Activated naive CD4-positive, alpha-beta T cell treated with anti-CD3 and anti-CD28 coated beads for 36 hours (primary cell): ENCODE measurements at regions not wholly inside any gene's neighbourhood (a gene's known extent, or its start where the extent isn't known, plus 50 kb on each side); places are given as distances from the start of the nearest gene placed in this dataset.

Source experiments
- CTCF ChIA-PET: fragments of 350-600 bp; sonication (Branson Sonifier 250); formaldehyde crosslinking; loops from one replicate; lab custom pipeline; 2021; ENCODE audit warnings: antibody characterized with exemption; lab: Charles Lee
- DNase-seq: peaks from one replicate; pipeline ENCODE4 v3.0.0-alpha.2; 2020
- H3K27ac Mint-ChIP-seq: one replicate; pipeline ENCODE4 v1.8.0; 2021; ENCODE audit warnings: mild to moderate bottlenecking, mixed read lengths
- H3K27me3 Mint-ChIP-seq: one replicate; pipeline ENCODE4 v1.8.0; 2021; ENCODE audit warnings: low read depth, mixed read lengths
- H3K36me3 Mint-ChIP-seq: one replicate; pipeline ENCODE4 v1.8.0; 2021; ENCODE audit warnings: low read depth, mixed read lengths
- H3K4me1 Mint-ChIP-seq: one replicate; pipeline ENCODE4 v1.8.0; 2021; ENCODE audit warnings: low read depth, mixed read lengths
- H3K4me3 Mint-ChIP-seq: one replicate; pipeline ENCODE4 v1.8.0; 2021; ENCODE audit warnings: mild to moderate bottlenecking, moderate library complexity, mixed read lengths
- H3K9me3 Mint-ChIP-seq: one replicate; pipeline ENCODE4 v1.8.0; 2021; ENCODE audit warnings: mixed read lengths
- intact Hi-C: fragments of 100-400 bp; cut with micrococcal nuclease; formaldehyde crosslinking; loops from one replicate; pipeline ENCODE4 v1.15.1; 2023

DNA sequence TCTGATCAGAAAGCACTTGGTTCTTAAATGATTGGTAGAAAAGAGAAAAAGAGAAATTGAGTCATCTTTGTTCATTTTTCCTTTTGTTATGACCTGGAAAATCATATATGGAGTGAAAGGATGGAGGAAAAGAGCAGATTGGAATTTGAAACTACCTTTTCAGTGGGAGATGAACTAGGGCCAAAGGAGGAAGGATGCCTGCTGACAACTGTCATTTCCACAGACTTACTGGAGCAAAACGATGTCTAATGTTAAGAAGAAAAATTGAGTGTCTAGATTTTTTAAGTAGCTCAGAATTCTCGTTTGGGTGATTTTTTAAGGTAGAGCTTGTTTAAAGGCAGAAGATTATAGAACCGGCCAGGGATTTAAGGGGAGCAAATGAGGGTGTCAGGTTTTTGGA is 144.6 kb upstream of the KCNIP4 start:
- Mint-ChIP-seq H3K27ac (no peak overlapping the region), H3K4me1 (no peaks in the 10 kb centered on the region), H3K36me3 (no peaks in the 10 kb centered on the region), H3K4me3 (no peak overlapping the region), H3K27me3 (no peaks in the 10 kb centered on the region), H3K9me3 (no peaks in the 10 kb centered on the region)
- DNase-seq, result no peak
- CTCF ChIA-PET, result interaction anchor here (0.5 to 2.3 kb wide), 2 partner anchors 303 to 588 kb away, joined by 3 to 5 read pairs; no protein-coding TSS in a partner anchor
- intact Hi-C loops, result no loop called here

GRCh38 chr4:22091906-22092305 is 143.3 kb upstream of the KCNIP4 start:
- intact Hi-C loops, result no loop called here
- H3K27me3 Mint-ChIP-seq, result no peaks in the 10 kb centered on the region
- H3K36me3 Mint-ChIP-seq, result no peaks in the 10 kb centered on the region
- CTCF ChIA-PET, result interaction anchor here (2.3 kb wide), 1 partner anchor 302 kb away, joined by 5 read pairs; no protein-coding TSS in a partner anchor
- no peak overlapping the region for H3K27ac Mint-ChIP-seq
- no peak for DNase-seq
- peaks cover 5% of the 10 kb centered on the region for H3K9me3 Mint-ChIP-seq
- no peaks in the 10 kb centered on the region for H3K4me1 Mint-ChIP-seq
- no peak overlapping the region for H3K4me3 Mint-ChIP-seq

- intact Hi-C loops, result no loop called here
- H3K27me3 Mint-ChIP-seq, result no peaks in the 10 kb centered on the region
- CTCF ChIA-PET, result interaction anchor here (2.3 kb wide), 1 partner anchor 302 kb away, joined by 5 read pairs; no protein-coding TSS in a partner anchor
- H3K36me3 Mint-ChIP-seq, result no peaks in the 10 kb centered on the region
- H3K9me3 Mint-ChIP-seq, result peaks cover 6% of the 10 kb centered on the region
- DNase-seq, result no peak
- H3K4me3 Mint-ChIP-seq, result no peak overlapping the region
- no peak overlapping the region for H3K27ac Mint-ChIP-seq
- H3K4me1 Mint-ChIP-seq, result no peaks in the 10 kb centered on the region
Measured at GRCh38 chr4:22091352-22091717, 142.8 kb upstream of the KCNIP4 start.

DNA sequence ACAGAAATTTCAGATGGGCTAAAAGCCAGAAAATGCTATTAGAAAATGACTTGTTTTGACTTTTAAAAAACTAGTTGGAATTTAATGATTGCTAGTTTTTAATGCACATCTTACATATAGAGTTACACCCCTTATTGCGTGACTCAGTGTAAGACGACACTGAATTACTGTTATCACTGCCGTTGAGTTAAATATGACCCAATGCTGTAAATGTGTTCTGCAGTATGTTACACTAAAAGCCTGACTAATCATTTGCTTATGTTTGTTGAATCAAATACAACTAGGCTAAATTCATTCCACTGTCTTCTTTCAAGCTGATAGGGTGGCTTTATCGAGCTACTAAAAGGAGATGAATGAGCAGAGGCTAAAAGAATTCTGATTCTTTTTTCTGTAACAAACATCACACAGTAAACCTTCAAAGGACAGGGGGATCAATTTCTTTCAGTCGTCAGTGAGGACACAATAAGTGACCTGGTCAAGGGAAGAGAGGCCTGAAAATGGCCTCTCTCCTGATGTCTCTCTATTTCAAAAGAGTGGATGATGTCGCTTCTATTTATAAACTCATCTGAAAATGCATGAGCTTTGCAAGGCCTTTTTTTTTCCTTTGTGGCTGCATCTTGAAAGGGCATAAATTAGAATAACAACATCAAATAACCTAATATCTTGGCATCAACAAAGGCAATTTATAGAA is 142.2 kb upstream of the KCNIP4 start:
- intact Hi-C loops, result no loop called here
- H3K9me3 Mint-ChIP-seq, result peaks cover 11% of the 10 kb centered on the region
- H3K27ac Mint-ChIP-seq, result no peak overlapping the region
- CTCF ChIA-PET, result interaction anchor here (2.3 kb wide), 1 partner anchor 301 kb away, joined by 5 read pairs; no protein-coding TSS in a partner anchor
- H3K36me3 Mint-ChIP-seq, result no peaks in the 10 kb centered on the region
- no peaks in the 10 kb centered on the region for H3K27me3 Mint-ChIP-seq
- no peak for DNase-seq
- H3K4me1 Mint-ChIP-seq, result no peaks in the 10 kb centered on the region
- H3K4me3 Mint-ChIP-seq, result no peak overlapping the region

GRCh38 chr4:22077571-22077970 is 129.0 kb upstream of the KCNIP4 start:
- Mint-ChIP-seq H3K27ac (no peak overlapping the region), H3K27me3 (no peaks in the 10 kb centered on the region), H3K36me3 (peaks cover 2% of the 10 kb centered on the region), H3K4me1 (no peaks in the 10 kb centered on the region), H3K9me3 (peaks cover 7% of the 10 kb centered on the region), H3K4me3 (no peak overlapping the region)
- DNase-seq, result no peak
- CTCF ChIA-PET, result no interaction called here
- intact Hi-C loops, result no loop called here

DNA sequence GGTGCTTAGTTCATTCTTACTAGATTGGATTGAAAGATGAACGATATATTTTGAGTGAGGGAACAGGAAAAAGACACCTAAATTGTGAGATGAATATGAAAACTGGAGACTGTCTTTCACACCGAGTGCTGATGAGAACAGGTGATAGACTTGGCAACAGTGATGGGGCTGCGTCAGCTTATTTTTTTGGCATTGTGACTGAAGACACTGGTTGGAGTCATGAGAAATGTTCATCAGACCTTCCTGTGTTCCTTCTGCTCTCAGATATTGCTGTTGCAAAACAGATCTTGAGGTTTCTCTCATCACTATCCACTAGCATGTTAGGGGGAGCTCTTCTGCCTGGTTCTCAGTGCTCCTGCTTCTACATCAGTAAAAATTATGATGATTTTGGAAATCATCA is 124.2 kb upstream of the KCNIP4 start:
- Mint-ChIP-seq H3K4me1 (no peaks in the 10 kb centered on the region), H3K27me3 (no peaks in the 10 kb centered on the region), H3K4me3 (no peak overlapping the region), H3K27ac (no peak overlapping the region), H3K9me3 (peaks cover 8% of the 10 kb centered on the region), H3K36me3 (peaks cover 2% of the 10 kb centered on the region)
- intact Hi-C loops, result no loop called here
- CTCF ChIA-PET, result no interaction called here
- DNase-seq, result no peak

DNA sequence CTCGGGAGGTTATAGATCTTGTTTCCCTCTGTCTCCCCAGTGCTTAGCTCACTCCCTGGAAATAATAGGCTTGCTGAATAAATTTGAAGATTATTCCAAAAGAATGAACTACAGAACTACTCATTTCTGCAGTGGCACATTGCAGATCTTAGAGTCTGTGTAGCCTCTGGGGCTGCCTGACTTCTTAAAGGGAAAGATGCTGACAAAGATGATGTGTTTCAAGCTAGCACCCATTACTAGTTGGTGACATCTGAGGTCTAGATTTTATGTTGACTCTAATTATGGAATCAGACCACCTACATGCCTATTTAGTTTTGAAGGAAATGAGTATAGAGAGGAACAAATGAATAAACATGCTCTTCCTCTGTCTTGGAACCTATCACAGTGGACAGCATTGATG is 123.7 kb upstream of the KCNIP4 start:
- H3K9me3 Mint-ChIP-seq, result peaks cover 8% of the 10 kb centered on the region
- no peak overlapping the region for H3K27ac Mint-ChIP-seq
- H3K36me3 Mint-ChIP-seq, result peaks cover 2% of the 10 kb centered on the region
- no peaks in the 10 kb centered on the region for H3K27me3 Mint-ChIP-seq
- H3K4me3 Mint-ChIP-seq, result no peak overlapping the region
- CTCF ChIA-PET, result no interaction called here
- no peaks in the 10 kb centered on the region for H3K4me1 Mint-ChIP-seq
- intact Hi-C loops, result no loop called here
- DNase-seq, result no peak

- CTCF ChIA-PET, result no interaction called here
- DNase-seq, result no peak
- Mint-ChIP-seq H3K36me3 (peaks cover 2% of the 10 kb centered on the region), H3K27ac (no peak overlapping the region), H3K9me3 (peaks cover 8% of the 10 kb centered on the region), H3K27me3 (no peaks in the 10 kb centered on the region), H3K4me3 (no peak overlapping the region), H3K4me1 (no peaks in the 10 kb centered on the region)
- intact Hi-C loops, result no loop called here
Measured at GRCh38 chr4:22071749-22072148, 123.2 kb upstream of the KCNIP4 start.

DNA sequence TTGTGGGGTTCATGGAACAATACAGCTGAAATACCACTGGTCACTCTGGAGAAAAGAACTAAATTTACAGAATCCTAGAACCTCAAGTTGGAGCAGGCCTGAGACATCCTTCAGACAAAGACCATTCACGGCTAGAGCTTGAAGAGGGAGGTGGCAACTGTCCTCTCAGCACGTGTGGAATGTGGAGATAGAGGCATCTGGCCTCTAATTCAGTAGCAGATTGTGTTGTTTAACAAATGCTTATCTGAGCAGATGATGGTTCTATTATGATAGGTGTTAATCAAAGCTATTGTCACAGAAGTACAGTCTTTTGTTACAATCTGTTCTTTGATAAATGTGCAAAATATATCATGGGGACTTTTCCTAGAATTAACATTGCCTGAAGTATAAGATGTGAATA is 121.7 kb upstream of the KCNIP4 start:
- Mint-ChIP-seq H3K27ac (no peak overlapping the region), H3K9me3 (peaks cover 5% of the 10 kb centered on the region), H3K4me1 (no peaks in the 10 kb centered on the region), H3K36me3 (no peaks in the 10 kb centered on the region), H3K27me3 (no peaks in the 10 kb centered on the region), H3K4me3 (no peak overlapping the region)
- intact Hi-C loops, result no loop called here
- no peak for DNase-seq
- CTCF ChIA-PET, result no interaction called here

DNA sequence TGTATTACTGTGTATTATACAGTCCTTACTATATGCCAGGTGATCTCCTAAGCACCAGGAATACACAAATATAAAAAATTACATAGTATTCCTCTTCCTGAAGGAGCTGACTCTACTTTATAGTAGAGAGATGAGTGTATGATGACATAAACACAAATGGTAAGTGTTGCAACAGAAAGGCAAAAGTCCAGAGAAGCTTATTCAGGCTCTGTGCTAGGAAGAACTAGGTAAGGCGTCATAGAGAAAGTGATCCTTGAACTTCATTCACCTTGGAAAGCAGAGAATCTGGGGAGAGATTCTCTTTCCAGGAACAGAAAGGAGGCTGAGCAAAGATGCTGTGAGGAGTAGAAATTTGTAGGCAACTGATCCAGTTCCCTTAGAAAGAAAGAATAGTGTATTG is 115.0 kb upstream of the KCNIP4 start:
- Mint-ChIP-seq H3K4me1 (no peaks in the 10 kb centered on the region), H3K9me3 (no peaks in the 10 kb centered on the region), H3K27me3 (no peaks in the 10 kb centered on the region), H3K4me3 (no peak overlapping the region), H3K27ac (no peak overlapping the region), H3K36me3 (no peaks in the 10 kb centered on the region)
- intact Hi-C loops, result no loop called here
- CTCF ChIA-PET, result no interaction called here
- no peak for DNase-seq

DNA sequence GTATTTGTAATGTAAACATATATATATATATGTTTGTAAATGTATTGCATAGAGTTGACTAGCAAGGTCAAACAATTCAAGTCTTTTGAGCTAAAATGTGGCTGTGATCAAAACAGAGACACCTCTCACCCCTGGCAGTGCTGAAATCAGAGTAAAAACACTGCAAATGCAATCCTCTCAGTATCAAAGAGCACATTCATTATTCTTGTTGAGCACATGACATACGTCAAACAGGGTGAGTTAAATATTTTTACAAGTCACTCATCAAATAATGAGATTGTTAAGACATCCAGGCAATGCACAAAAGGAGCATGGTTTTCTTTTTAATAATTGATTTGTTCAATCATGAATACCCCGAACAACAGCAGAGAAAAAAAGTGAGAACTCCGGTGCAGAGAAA is 114.1 kb upstream of the KCNIP4 start:
- Mint-ChIP-seq H3K27me3 (no peaks in the 10 kb centered on the region), H3K9me3 (no peaks in the 10 kb centered on the region), H3K4me1 (no peaks in the 10 kb centered on the region), H3K4me3 (no peak overlapping the region), H3K36me3 (no peaks in the 10 kb centered on the region), H3K27ac (no peak overlapping the region)
- intact Hi-C loops, result no loop called here
- CTCF ChIA-PET, result no interaction called here
- no peak for DNase-seq

DNA sequence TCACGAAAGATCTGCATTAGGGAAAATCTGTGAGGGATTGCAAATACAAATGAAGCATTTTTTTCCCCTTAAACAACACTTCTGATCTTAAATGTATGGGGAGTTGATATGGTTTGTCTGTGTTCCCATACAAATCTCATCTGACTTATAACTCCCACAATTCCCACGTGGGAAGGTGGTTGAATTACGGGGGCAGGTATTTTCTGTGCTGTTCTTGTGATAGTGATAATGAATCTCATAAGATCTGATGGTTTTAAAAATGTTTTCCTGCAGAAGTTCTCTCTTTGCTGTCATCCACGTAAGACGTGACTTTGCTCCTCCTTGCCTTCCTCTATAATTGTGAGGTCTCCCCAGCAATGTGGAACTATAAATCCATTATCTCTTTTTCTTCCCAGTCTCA is 107.4 kb upstream of the KCNIP4 start:
- no peaks in the 10 kb centered on the region for H3K36me3 Mint-ChIP-seq
- H3K9me3 Mint-ChIP-seq, result peaks cover 3% of the 10 kb centered on the region
- intact Hi-C loops, result no loop called here
- no peak overlapping the region for H3K4me3 Mint-ChIP-seq
- H3K27me3 Mint-ChIP-seq, result no peaks in the 10 kb centered on the region
- CTCF ChIA-PET, result no interaction called here
- H3K27ac Mint-ChIP-seq, result no peak overlapping the region
- no peaks in the 10 kb centered on the region for H3K4me1 Mint-ChIP-seq
- DNase-seq, result no peak

DNA sequence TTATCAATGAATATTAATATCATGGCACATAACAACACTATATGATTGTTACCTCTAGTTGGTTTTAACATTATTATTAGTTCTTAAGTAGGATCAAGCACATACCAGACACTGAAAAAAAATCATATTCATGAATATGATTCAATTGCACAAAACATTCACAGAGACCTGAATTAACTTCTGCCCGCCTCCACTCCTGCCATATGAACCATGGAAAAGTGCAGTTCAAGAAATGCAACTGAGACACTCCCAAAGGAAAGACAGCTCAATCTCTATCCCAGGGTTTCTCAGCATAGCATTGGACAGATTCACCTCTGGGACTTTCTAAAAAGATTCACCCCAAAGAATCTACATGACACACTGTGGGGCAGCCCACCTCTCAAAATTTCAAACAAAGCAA is 103.5 kb upstream of the KCNIP4 start:
- Mint-ChIP-seq H3K27ac (no peak overlapping the region), H3K36me3 (no peaks in the 10 kb centered on the region), H3K4me1 (no peaks in the 10 kb centered on the region), H3K9me3 (peaks cover 7% of the 10 kb centered on the region), H3K27me3 (no peaks in the 10 kb centered on the region), H3K4me3 (no peak overlapping the region)
- CTCF ChIA-PET, result no interaction called here
- no peak for DNase-seq
- intact Hi-C loops, result no loop called here
